H1 (cell line): ENCODE measurements at regions not wholly inside any gene's neighbourhood (a gene's known extent, or its start where the extent isn't known, plus 50 kb on each side); places are given as distances from the start of the nearest gene placed in this dataset.
"Not testable (repeated sequence)": the region's sequence is repeated elsewhere in the genome, so short reads cannot be mapped to it uniquely, and the experiment has no call there.

Source experiments
- CTCF ChIA-PET: fragments of 300-600 bp; sonication (Branson Sonifier 250); formaldehyde crosslinking; loops from one replicate; lab custom pipeline; 2021; ENCODE audit not compliant: partially characterized antibody; lab: Charles Lee
- POLR2A ChIA-PET: fragments of 300-600 bp; sonication (Branson Sonifier 250); formaldehyde crosslinking; loops from one replicate; lab custom pipeline; 2021; ENCODE audit warnings: inconsistent platforms; ENCODE audit not compliant: partially characterized antibody; lab: Charles Lee
- DNase-seq, 2 experiments: peaks; one replicate each; pipeline versions ENCODE4 v3.0.0 to v3.0.0-alpha.2; 2010 to 2022; ENCODE audit warnings: low spot score in 2 of 2, low read depth in 1 of 2, mixed read lengths in 1 of 2
- FAIRE-seq: peaks from 2 replicates; lab custom pipeline; 2011; peaks lifted over from hg19 to GRCh38; lab: Jason Lieb, UNC
- H2AFZ ChIP-seq: 2 replicates; pipeline ENCODE4 v1.8.1; 2012; ENCODE audit warnings: low read length, inconsistent platforms
- H2AK5ac ChIP-seq: 2 replicates; pipeline ENCODE4 v1.6.1; 2013; ENCODE audit warnings: low read depth, low read length
- H2BK120ac ChIP-seq: replicated peaks from 2 replicates; pipeline ENCODE3; 2013; ENCODE audit warnings: low read depth, low read length, inconsistent platforms
- H2BK12ac ChIP-seq: 2 replicates; pipeline ENCODE4 v1.6.1; 2013; ENCODE audit warnings: low read depth, low read length
- H2BK15ac ChIP-seq: 2 replicates; pipeline ENCODE4 v1.6.1; 2013; ENCODE audit warnings: low read length
- H2BK20ac ChIP-seq: 2 replicates; pipeline ENCODE4 v1.6.1; 2013; ENCODE audit warnings: low read length
- H2BK5ac ChIP-seq: 2 replicates; pipeline ENCODE4 v1.6.1; 2013; ENCODE audit warnings: low read depth, low read length
- H3K14ac ChIP-seq: 2 replicates; pipeline ENCODE4 v1.6.1; 2013; ENCODE audit warnings: inconsistent platforms; ENCODE audit not compliant: insufficient read length
- H3K18ac ChIP-seq: 2 replicates; pipeline ENCODE4 v1.6.1; 2013; ENCODE audit warnings: low read length; ENCODE audit errors: extremely low read depth
- H3K23ac ChIP-seq: 2 replicates; pipeline ENCODE4 v1.6.1; 2013; ENCODE audit warnings: inconsistent platforms; ENCODE audit not compliant: insufficient read length
- H3K23me2 ChIP-seq: 2 replicates; pipeline ENCODE4 v1.6.1; 2013; ENCODE audit warnings: low read depth, low read length
- H3K27ac ChIP-seq: 2 replicates; pipeline ENCODE4 v1.6.1; 2011; ENCODE audit warnings: low read depth, low read length, inconsistent platforms
- H3K27me3 ChIP-seq, 4 experiments: replicated peaks in 1 of 4; 1 replicate in 1 of 4; 2 replicates in 3 of 4; pipeline versions ENCODE4 v1.6.1 to v1.8.1; 2011 to 2013; ENCODE audit warnings: low read length in 3 of 4, mild to moderate bottlenecking in 3 of 4, inconsistent platforms in 2 of 4, mixed read lengths in 2 of 4, moderate library complexity in 1 of 4; ENCODE audit not compliant: control insufficient read depth in 3 of 4, insufficient read depth in 3 of 4; ENCODE audit errors: extremely low read depth in 1 of 4
- H3K36me3 ChIP-seq, 4 experiments: 2 replicates each; pipeline versions ENCODE4 v1.6.1 to v1.8.1; 2011 to 2013; ENCODE audit warnings: mild to moderate bottlenecking in 4 of 4, low read length in 3 of 4, moderate library complexity in 2 of 4, control low read depth in 1 of 4, inconsistent platforms in 1 of 4; ENCODE audit not compliant: insufficient read depth in 4 of 4, control insufficient read depth in 2 of 4
- H3K4ac ChIP-seq: replicated peaks from 2 replicates; pipeline ENCODE3; 2013; ENCODE audit warnings: low read length, low read depth, mixed read lengths, inconsistent platforms; ENCODE audit not compliant: insufficient read length
- H3K4me1 ChIP-seq, 4 experiments: replicated peaks in 1 of 4; 1 replicate in 1 of 4; 2 replicates in 3 of 4; pipeline versions ENCODE4 v1.6.1 to v1.8.1; 2011 to 2013; ENCODE audit warnings: low read length in 3 of 4, inconsistent platforms in 2 of 4, mixed read lengths in 1 of 4; ENCODE audit not compliant: insufficient read depth in 4 of 4, control insufficient read depth in 3 of 4
- H3K4me2 ChIP-seq, 2 experiments: 2 replicates each; pipeline versions ENCODE4 v1.6.1 to v1.8.1; 2011 to 2013; ENCODE audit warnings: low read depth in 2 of 2, low read length in 2 of 2, control low read depth in 1 of 2, inconsistent platforms in 1 of 2, mild to moderate bottlenecking in 1 of 2; ENCODE audit not compliant: insufficient read depth in 1 of 2
- H3K4me3 ChIP-seq, 4 experiments: fragments of 200-600, 300-600 bp in 1 of 4; sonication (generic), shearing (Covaris generic), sonication (Bioruptor Twin) in 1 of 4; 2 replicates each; pipeline versions ENCODE4 v1.5.1 to v1.8.1; 2011 to 2016; ENCODE audit warnings: low read length in 4 of 4, low read depth in 3 of 4, control low read depth in 2 of 4, inconsistent platforms in 2 of 4, mild to moderate bottlenecking in 2 of 4, mixed read lengths in 1 of 4, moderate library complexity in 1 of 4; ENCODE audit not compliant: insufficient read depth in 2 of 4; ENCODE audit errors: extremely low read depth in 1 of 4
- H3K56ac ChIP-seq: replicated peaks from 2 replicates; pipeline ENCODE3; 2013; ENCODE audit warnings: low read depth, mild to moderate bottlenecking, mixed read lengths, low read length, inconsistent platforms; ENCODE audit not compliant: insufficient read length
- H3K79me1 ChIP-seq: 2 replicates; pipeline ENCODE4 v1.6.1; 2013; ENCODE audit warnings: low read depth, low read length, control low read depth
- H3K79me2 ChIP-seq, 2 experiments: 2 replicates each; pipeline versions ENCODE4 v1.6.1 to v1.8.1; 2012 to 2013; ENCODE audit warnings: low read length in 2 of 2, mild to moderate bottlenecking in 2 of 2, inconsistent platforms in 1 of 2; ENCODE audit not compliant: insufficient read depth in 2 of 2, control insufficient read depth in 1 of 2
- H3K9ac ChIP-seq, 4 experiments: replicated peaks in 1 of 4; 1 replicate in 1 of 4; 2 replicates in 3 of 4; pipeline versions ENCODE4 v1.6.1 to v1.8.1; 2011 to 2013; ENCODE audit warnings: low read depth in 3 of 4, low read length in 3 of 4, control low read depth in 2 of 4, mild to moderate bottlenecking in 2 of 4, moderate library complexity in 2 of 4, inconsistent platforms in 1 of 4; ENCODE audit errors: extremely low read depth in 1 of 4
- H3K9me3 ChIP-seq, 2 experiments: 2 replicates each; pipeline versions ENCODE4 v1.6.1 to v1.8.1; 2012 to 2013; ENCODE audit warnings: mild to moderate bottlenecking in 2 of 2, moderate library complexity in 2 of 2, control low read depth in 1 of 2, inconsistent platforms in 1 of 2, low read depth in 1 of 2, low read length in 1 of 2, mixed read lengths in 1 of 2; ENCODE audit not compliant: insufficient read depth in 2 of 2
- H4K20me1 ChIP-seq, 2 experiments: replicated peaks in 1 of 2; 2 replicates each; pipeline versions ENCODE3 to v1.8.1; 2011 to 2013; ENCODE audit warnings: inconsistent platforms in 2 of 2, low read length in 2 of 2, mild to moderate bottlenecking in 1 of 2; ENCODE audit not compliant: insufficient read depth in 2 of 2, control insufficient read depth in 1 of 2
- H4K5ac ChIP-seq: 2 replicates; pipeline ENCODE4 v1.6.1; 2013; ENCODE audit warnings: low read length, low read depth, mixed read lengths, inconsistent platforms; ENCODE audit not compliant: insufficient read length
- H4K8ac ChIP-seq: 2 replicates; pipeline ENCODE4 v1.8.0; 2013; ENCODE audit warnings: mild to moderate bottlenecking, moderate library complexity, low read length, inconsistent platforms; ENCODE audit not compliant: insufficient read depth; ENCODE audit errors: extremely low read depth
- H4K91ac ChIP-seq: replicated peaks from 2 replicates; pipeline ENCODE3; 2013; ENCODE audit warnings: low read length, mixed read lengths, inconsistent platforms; ENCODE audit not compliant: insufficient read length

DNA sequence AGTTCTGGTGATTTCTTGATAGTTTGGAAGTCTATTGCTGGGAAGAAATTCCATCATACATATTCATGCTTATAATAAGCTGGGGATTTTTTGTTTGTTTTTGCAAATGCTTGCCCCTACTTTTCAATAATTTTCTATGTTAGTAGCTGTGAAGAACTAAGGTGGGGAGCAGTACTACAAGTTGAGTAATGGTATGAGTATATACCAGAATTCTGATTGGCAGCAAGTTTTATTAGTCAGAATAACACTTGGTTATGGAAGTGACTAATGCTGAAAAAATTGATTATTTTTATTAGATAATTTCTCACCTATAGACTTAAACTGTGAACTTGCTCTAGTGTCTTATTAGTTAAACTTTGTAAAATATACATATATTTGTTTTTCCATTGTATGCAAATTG is 462.8 kb upstream of the EPHA6 start:
- H2BK12ac ChIP-seq, H4K8ac ChIP-seq, H2BK120ac ChIP-seq, H3K4me2 ChIP-seq, H3K79me1 ChIP-seq, H3K23me2 ChIP-seq, H3K79me2 ChIP-seq, H3K4ac ChIP-seq, H3K9me3 ChIP-seq, H3K23ac ChIP-seq, H4K20me1 ChIP-seq, H4K91ac ChIP-seq, H2AK5ac ChIP-seq, CTCF ChIA-PET, H2AFZ ChIP-seq, POLR2A ChIA-PET, H3K36me3 ChIP-seq, H3K18ac ChIP-seq, H3K27me3 ChIP-seq, H4K5ac ChIP-seq, H3K9ac ChIP-seq, H3K4me1 ChIP-seq, H2BK15ac ChIP-seq, H3K27ac ChIP-seq, H2BK5ac ChIP-seq, FAIRE-seq, H2BK20ac ChIP-seq, DNase-seq, H3K56ac ChIP-seq, H3K4me3 ChIP-seq, H3K14ac ChIP-seq: not testable (repeated sequence)
